ENCODE measurements at regions not wholly inside any gene's neighbourhood (a gene's known extent, or its start where the extent isn't known, plus 50 kb on each side); places are given as distances from the start of the nearest gene placed in this dataset.

DNA sequence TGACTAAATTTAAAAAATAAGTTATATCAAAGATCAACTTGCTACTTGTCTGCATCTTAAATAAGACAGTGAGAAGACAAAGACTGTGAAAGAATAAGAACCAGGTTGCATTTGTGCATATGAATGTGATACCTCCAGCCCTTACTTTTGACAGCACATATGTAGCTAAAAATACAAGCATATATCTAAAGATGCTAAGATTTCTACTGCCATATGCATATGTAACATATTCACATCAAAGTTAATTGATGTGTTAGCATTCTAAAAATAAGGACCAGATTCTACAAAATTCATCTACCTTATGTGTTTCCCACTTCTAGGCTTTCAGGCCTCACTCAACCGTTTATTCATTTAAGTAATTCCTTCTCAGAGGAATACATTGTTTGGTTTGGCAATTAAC is 1120.3 kb upstream of the LRRTM3 start:
- H3K4me1 Mint-ChIP-seq, result peaks cover 10% of the 10 kb centered on the region
- no peak for DNase-seq (ENCODE audit: low spot score in 2 of 2, unreplicated experiment in 2 of 2)
- TF ChIP-seq CTCF (IDR thresholded peaks at IDR 0.05; ENCODE audit: unreplicated experiment), result no peak
- H3K27me3 Mint-ChIP-seq (ENCODE audit: low read depth), result no peaks in the 10 kb centered on the region
- H3K9me3 Mint-ChIP-seq, result no peaks in the 10 kb centered on the region
- no peak overlapping the region for H3K4me3 Mint-ChIP-seq
- no peak overlapping the region for H3K27ac Mint-ChIP-seq
- no peaks in the 10 kb centered on the region for H3K36me3 Mint-ChIP-seq

GRCh38 chr10:65805993-65806392 is 1119.8 kb upstream of the LRRTM3 start:
- peaks cover 10% of the 10 kb centered on the region for H3K4me1 Mint-ChIP-seq
- no peaks in the 10 kb centered on the region for H3K9me3 Mint-ChIP-seq
- no peak for TF ChIP-seq CTCF (IDR thresholded peaks at IDR 0.05; ENCODE audit: unreplicated experiment)
- H3K27ac Mint-ChIP-seq, result peak overlapping the region; percentile 28
- H3K27me3 Mint-ChIP-seq (ENCODE audit: low read depth), result no peaks in the 10 kb centered on the region
- DNase-seq (ENCODE audit: low spot score in 2 of 2, unreplicated experiment in 2 of 2), result no peak
- H3K4me3 Mint-ChIP-seq, result no peak overlapping the region
- no peaks in the 10 kb centered on the region for H3K36me3 Mint-ChIP-seq

GRCh38 chr10:65808687-65809333 is 1117.0 kb upstream of the LRRTM3 start:
- no peaks in the 10 kb centered on the region for H3K9me3 Mint-ChIP-seq
- no peak overlapping the region for H3K4me3 Mint-ChIP-seq
- H3K27ac Mint-ChIP-seq, result no peak overlapping the region
- no peak for TF ChIP-seq CTCF (IDR thresholded peaks at IDR 0.05; ENCODE audit: unreplicated experiment)
- no peak for DNase-seq (ENCODE audit: low spot score in 2 of 2, unreplicated experiment in 2 of 2)
- no peaks in the 10 kb centered on the region for H3K27me3 Mint-ChIP-seq (ENCODE audit: low read depth)
- H3K36me3 Mint-ChIP-seq, result no peaks in the 10 kb centered on the region
- peaks cover 10% of the 10 kb centered on the region for H3K4me1 Mint-ChIP-seq

- DNase-seq (ENCODE audit: low spot score in 2 of 2, unreplicated experiment in 2 of 2), result no peak
- Mint-ChIP-seq H3K4me1 (no peaks in the 10 kb centered on the region), H3K9me3 (no peaks in the 10 kb centered on the region), H3K27ac (no peak overlapping the region), H3K27me3 (ENCODE audit: low read depth) (no peaks in the 10 kb centered on the region), H3K4me3 (no peak overlapping the region), H3K36me3 (no peaks in the 10 kb centered on the region)
- TF ChIP-seq CTCF (IDR thresholded peaks at IDR 0.05; ENCODE audit: unreplicated experiment), result no peak
Observed at GRCh38 chr10:65811931-65812525, 1113.8 kb upstream of the LRRTM3 start.

DNA sequence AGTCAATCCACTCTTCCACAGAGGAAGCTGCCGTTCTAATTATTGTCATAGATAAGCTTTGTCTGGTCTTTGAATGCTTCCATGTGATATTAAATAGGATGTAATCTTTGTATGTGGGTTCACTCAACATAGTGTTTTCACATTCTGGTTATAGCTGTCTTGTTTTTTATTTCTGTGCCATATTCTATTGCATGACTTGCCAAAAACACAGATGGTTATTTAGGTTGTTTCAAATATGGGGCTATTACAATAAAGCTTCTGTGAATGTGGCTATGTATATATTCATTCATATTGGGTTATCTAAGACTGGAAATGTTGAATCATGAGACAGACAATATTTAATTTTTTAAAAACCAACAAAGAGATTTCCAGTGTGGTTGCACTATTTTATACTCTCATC is 1109.3 kb upstream of the LRRTM3 start:
- TF ChIP-seq CTCF (IDR thresholded peaks at IDR 0.05; ENCODE audit: unreplicated experiment), result no peak
- no peaks in the 10 kb centered on the region for H3K36me3 Mint-ChIP-seq
- no peaks in the 10 kb centered on the region for H3K9me3 Mint-ChIP-seq
- no peak overlapping the region for H3K4me3 Mint-ChIP-seq
- no peak for DNase-seq (ENCODE audit: low spot score in 2 of 2, unreplicated experiment in 2 of 2)
- no peaks in the 10 kb centered on the region for H3K27me3 Mint-ChIP-seq (ENCODE audit: low read depth)
- H3K27ac Mint-ChIP-seq, result no peak overlapping the region
- H3K4me1 Mint-ChIP-seq, result no peaks in the 10 kb centered on the region

Data from mesothelial cell of epicardium (in vitro differentiated cells).